Osteoblast (primary cell): ENCODE measurements at regions not wholly inside any gene's neighbourhood (a gene's known extent, or its start where the extent isn't known, plus 50 kb on each side); places are given as distances from the start of the nearest gene placed in this dataset.

Source experiments
- DNase-seq: peaks from one replicate; pipeline ENCODE4 v3.0.0; 2011; ENCODE audit warnings: low spot score, mixed read lengths; ENCODE audit not compliant: insufficient read length; ENCODE audit errors: missing footprints
- H2AFZ ChIP-seq: 2 replicates; pipeline ENCODE4 v1.6.0; 2011; ENCODE audit warnings: mild to moderate bottlenecking, low read length
- H3K27ac ChIP-seq: 2 replicates; pipeline ENCODE4 v1.5.1; 2011; ENCODE audit warnings: mild to moderate bottlenecking, low read depth, low read length, moderate library complexity
- H3K27me3 ChIP-seq: 2 replicates; pipeline ENCODE4 v1.6.0; 2012; ENCODE audit warnings: mild to moderate bottlenecking, control low read depth, inconsistent platforms, low read length, moderate library complexity; ENCODE audit not compliant: insufficient read depth
- H3K36me3 ChIP-seq: 2 replicates; pipeline ENCODE4 v1.5.1; 2011; ENCODE audit warnings: mild to moderate bottlenecking, low read length, control low read depth, moderate library complexity; ENCODE audit not compliant: insufficient read depth
- H3K4me1 ChIP-seq: 2 replicates; pipeline ENCODE4 v1.5.1; 2011; ENCODE audit warnings: mild to moderate bottlenecking, low read length, control low read depth, moderate library complexity; ENCODE audit not compliant: insufficient read depth
- H3K4me2 ChIP-seq: 2 replicates; pipeline ENCODE4 v1.6.0; 2011; ENCODE audit warnings: mild to moderate bottlenecking, low read length; ENCODE audit not compliant: insufficient read depth
- H3K4me3 ChIP-seq: fragments of 200-600 bp; sonication (generic); 3 replicates; pipeline ENCODE4 v1.5.1; 2012; ENCODE audit warnings: mild to moderate bottlenecking, low read length, inconsistent platforms; ENCODE audit not compliant: insufficient read depth
- H3K79me2 ChIP-seq: 2 replicates; pipeline ENCODE4 v1.6.0; 2012; ENCODE audit warnings: mild to moderate bottlenecking, low read length, control low read depth, inconsistent platforms; ENCODE audit not compliant: insufficient read depth
- H3K9me3 ChIP-seq: 2 replicates; pipeline ENCODE4 v1.5.1; 2011; ENCODE audit warnings: low read depth, low read length, control low read depth
- H4K20me1 ChIP-seq: 2 replicates; pipeline ENCODE4 v1.6.0; 2012; ENCODE audit warnings: mild to moderate bottlenecking, low read length, control low read depth; ENCODE audit not compliant: insufficient read depth
- CTCF ChIP-seq: IDR thresholded peaks from 2 replicates; pipeline ENCODE4 v1.5.1; 2011; ENCODE audit warnings: mild to moderate bottlenecking, low read depth, low read length, moderate library complexity; ENCODE audit errors: extremely low read depth

GRCh38 chr18:77461062-77461688 is 211.5 kb downstream of the GALR1 start:
- Histone ChIP-seq H3K36me3 (no peaks in the 10 kb centered on the region), H3K4me2 (no peak overlapping the region), H3K9me3 (peaks cover 5% of the 10 kb centered on the region), H4K20me1 (no peaks in the 10 kb centered on the region), H2AFZ (no peak overlapping the region), H3K27ac (no peak overlapping the region), H3K27me3 (no peaks in the 10 kb centered on the region), H3K4me3 (no peak overlapping the region), H3K4me1 (no peaks in the 10 kb centered on the region), H3K79me2 (no peaks in the 10 kb centered on the region)
- TF ChIP-seq CTCF = no peak
- DNase-seq = no peak

GRCh38 chr18:77464917-77465316 is 215.3 kb downstream of the GALR1 start:
- H4K20me1 ChIP-seq = no peaks in the 10 kb centered on the region
- no peaks in the 10 kb centered on the region for H3K4me1 ChIP-seq
- no peaks in the 10 kb centered on the region for H3K9me3 ChIP-seq
- H3K79me2 ChIP-seq = no peaks in the 10 kb centered on the region
- H2AFZ ChIP-seq = no peak overlapping the region
- no peak overlapping the region for H3K27ac ChIP-seq
- no peak overlapping the region for H3K4me3 ChIP-seq
- no peak for DNase-seq
- no peak for TF ChIP-seq CTCF
- no peak overlapping the region for H3K4me2 ChIP-seq
- H3K27me3 ChIP-seq = no peaks in the 10 kb centered on the region
- no peaks in the 10 kb centered on the region for H3K36me3 ChIP-seq

- Histone ChIP-seq H3K27me3 (no peaks in the 10 kb centered on the region), H4K20me1 (no peaks in the 10 kb centered on the region), H3K79me2 (no peaks in the 10 kb centered on the region), H2AFZ (no peak overlapping the region), H3K4me2 (no peak overlapping the region), H3K36me3 (no peaks in the 10 kb centered on the region), H3K4me3 (no peak overlapping the region), H3K27ac (no peak overlapping the region), H3K4me1 (no peaks in the 10 kb centered on the region), H3K9me3 (no peaks in the 10 kb centered on the region)
- no peak for TF ChIP-seq CTCF
- no peak for DNase-seq
These were observed 217.2 kb downstream of the GALR1 start for GRCh38 chr18:77466890-77467289.

GRCh38 chr18:77469131-77469530 is 219.5 kb downstream of the GALR1 start:
- DNase-seq = no peak
- Histone ChIP-seq H3K4me2 (no peak overlapping the region), H3K27ac (no peak overlapping the region), H3K9me3 (no peaks in the 10 kb centered on the region), H3K4me1 (no peaks in the 10 kb centered on the region), H4K20me1 (no peaks in the 10 kb centered on the region), H3K79me2 (no peaks in the 10 kb centered on the region), H2AFZ (no peak overlapping the region), H3K36me3 (no peaks in the 10 kb centered on the region), H3K27me3 (no peaks in the 10 kb centered on the region), H3K4me3 (no peak overlapping the region)
- TF ChIP-seq CTCF = no peak
